NCI-H82 treated with DMSO at 0.1 percent for 48 hours (cell line): ENCODE measurements at regions not wholly inside any gene's neighbourhood (a gene's known extent, or its start where the extent isn't known, plus 50 kb on each side); places are given as distances from the start of the nearest gene placed in this dataset.
"Not testable (repeated sequence)": the region's sequence is repeated elsewhere in the genome, so short reads cannot be mapped to it uniquely, and the experiment has no call there.

ENCODE experiments used
- DNase-seq: peaks from one replicate; lab custom pipeline; 2025; ENCODE audit not compliant: unreplicated experiment; lab: John Stamatoyannopoulos, UW

DNA sequence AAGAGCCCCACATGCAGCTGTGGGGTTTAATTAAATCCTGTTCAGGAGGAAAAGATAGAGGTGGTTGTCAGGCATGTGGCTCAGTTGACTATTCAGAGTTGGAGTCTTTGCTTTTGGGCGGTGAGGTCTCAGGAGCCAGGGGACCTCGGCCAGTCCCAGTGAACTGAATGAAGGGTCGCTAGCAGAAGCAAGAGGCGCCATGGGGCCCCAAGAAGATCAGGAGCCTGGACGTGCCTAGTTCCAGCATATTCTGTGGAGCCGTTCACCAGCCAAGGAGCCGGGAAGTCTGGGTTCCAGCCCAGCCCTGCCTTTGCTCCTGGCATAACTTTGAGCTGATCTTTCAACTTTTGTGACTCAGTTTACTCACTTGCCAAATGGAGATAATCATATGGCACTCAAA lies 217.7 kb upstream of the IRF2BP2 start:
- DNase-seq, result no peak

GRCh38 chr1:234827181-234827580 lies 217.2 kb upstream of the IRF2BP2 start:
- DNase-seq, result no peak

- DNase-seq, result no peak
Observed at GRCh38 chr1:234826352-234826751, 216.4 kb upstream of the IRF2BP2 start.

- DNase-seq, result no peak
Observed at GRCh38 chr1:234825498-234826165, 215.7 kb upstream of the IRF2BP2 start.

GRCh38 chr1:234824836-234825235 lies 214.9 kb upstream of the IRF2BP2 start:
- DNase-seq, result not testable (repeated sequence)

GRCh38 chr1:234823191-234824176 lies 213.5 kb upstream of the IRF2BP2 start:
- no peak for DNase-seq

DNA sequence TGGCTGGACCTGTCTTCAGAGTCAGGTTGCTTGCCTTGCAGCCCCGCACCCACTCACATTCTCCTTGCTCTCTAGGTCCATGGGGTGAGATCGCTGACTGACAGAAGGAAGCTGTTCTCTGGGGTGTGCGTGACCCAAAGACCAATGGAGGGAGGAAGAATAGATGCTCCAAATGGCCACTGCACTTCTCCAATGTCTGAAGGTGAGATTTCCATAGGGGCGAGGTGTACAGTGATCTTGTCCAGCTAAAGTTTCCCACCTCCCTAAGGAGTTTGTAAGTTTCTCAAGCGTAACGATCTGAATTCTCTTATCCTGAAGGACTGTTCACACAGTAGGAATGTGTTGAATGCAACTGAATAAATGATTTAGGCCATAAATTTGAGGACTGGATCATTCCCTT lies 211.9 kb upstream of the IRF2BP2 start:
- no peak for DNase-seq

- DNase-seq, result no peak
Observed at GRCh38 chr1:234820597-234820996, 210.6 kb upstream of the IRF2BP2 start.

DNA sequence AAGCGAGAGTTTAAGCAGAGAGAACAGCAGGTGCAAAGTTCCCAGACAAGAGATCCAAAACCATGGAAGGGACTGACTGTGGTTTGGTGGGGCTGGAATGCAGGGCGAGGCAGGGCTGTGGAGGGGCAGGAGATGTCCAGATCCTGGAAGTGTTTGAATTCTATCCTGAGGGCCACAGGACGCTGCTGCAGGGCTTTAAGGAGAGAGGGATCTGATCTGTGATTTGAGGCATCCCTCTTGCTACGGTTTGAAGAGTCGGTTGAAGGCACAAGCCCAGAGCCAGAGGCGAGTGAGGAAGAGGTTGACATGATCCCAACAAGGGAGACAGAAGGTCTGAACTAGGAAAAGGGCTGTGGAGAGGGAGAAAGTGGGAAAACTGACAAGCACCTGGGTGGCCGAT lies 209.9 kb upstream of the IRF2BP2 start:
- not testable (repeated sequence) for DNase-seq

DNA sequence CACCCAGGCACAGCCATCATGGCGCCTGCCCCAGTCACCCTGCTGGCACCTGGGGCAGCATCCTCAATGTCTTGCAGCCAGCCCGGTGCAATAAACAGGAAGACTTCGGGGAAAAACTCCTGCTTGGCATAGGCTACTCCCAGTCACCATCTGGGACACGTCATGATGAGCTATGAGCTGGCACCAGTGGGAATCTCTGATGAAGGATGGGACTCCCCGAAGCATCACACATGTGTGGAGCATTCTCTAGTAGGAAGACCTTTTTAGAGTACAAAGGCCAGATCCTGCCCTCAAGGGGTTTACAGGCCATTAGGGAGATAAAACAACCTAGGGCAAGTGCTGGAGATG lies 208.0 kb upstream of the IRF2BP2 start:
- DNase-seq, result not testable (repeated sequence)

GRCh38 chr1:234817313-234818039 lies 207.5 kb upstream of the IRF2BP2 start:
- DNase-seq, result not testable (repeated sequence)

- DNase-seq, result not testable (repeated sequence)
Observed at GRCh38 chr1:234816864-234817263, 206.9 kb upstream of the IRF2BP2 start.

DNA sequence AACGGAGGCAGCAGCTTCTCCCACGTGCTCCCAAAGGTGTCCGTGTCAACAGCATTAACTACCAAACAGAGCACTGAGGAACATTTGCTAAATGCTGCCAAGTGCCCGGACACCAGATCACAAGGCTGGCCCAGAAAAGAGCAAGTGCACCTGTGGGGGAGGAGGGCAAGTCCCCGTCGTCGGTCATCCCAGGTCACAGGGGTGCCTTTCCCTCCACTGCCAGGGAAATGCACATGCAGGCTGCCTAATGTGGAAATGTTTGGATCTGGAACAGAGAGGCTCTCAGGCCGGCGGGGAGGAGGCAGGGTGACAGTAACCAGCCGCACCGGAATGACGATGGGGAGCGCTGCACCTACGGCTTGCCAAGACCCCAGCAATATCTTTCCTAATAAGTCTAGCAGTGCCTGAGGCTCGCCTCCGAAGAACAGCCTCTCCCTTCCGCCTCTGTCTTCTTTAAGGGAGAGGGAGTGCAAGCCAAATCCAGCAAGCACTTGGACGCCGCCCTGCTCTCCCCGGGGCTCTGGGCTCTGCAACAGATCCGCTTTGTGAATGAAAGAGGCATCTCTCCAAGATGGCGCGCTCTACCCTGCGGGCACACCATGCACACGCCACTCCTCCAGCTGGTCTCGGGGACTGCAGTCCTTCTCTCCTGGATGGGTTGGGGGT lies 206.3 kb upstream of the IRF2BP2 start:
- DNase-seq, result not testable (repeated sequence)

GRCh38 chr1:234815295-234815815 lies 205.4 kb upstream of the IRF2BP2 start:
- DNase-seq, result not testable (repeated sequence)

DNA sequence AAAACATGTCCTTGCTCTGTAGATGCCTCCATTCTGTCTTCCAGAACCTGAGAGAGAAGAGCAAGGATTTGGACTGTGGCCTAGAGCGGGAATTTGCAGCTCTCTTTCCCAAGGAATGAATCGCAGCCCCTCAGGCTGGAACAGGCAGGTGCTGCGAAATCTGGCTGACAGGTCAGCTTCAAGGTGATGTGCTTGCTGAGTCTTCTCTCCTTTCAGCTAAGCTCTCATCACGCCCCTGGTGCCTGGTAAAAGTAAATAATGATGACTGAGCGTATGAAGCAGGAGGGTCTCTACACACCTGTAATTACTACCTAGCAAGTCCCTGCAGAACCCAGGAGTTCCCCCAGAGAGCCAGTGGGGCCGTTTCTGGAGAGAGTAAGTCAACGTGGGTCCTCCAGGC lies 204.3 kb upstream of the IRF2BP2 start:
- DNase-seq, result not testable (repeated sequence)

DNA sequence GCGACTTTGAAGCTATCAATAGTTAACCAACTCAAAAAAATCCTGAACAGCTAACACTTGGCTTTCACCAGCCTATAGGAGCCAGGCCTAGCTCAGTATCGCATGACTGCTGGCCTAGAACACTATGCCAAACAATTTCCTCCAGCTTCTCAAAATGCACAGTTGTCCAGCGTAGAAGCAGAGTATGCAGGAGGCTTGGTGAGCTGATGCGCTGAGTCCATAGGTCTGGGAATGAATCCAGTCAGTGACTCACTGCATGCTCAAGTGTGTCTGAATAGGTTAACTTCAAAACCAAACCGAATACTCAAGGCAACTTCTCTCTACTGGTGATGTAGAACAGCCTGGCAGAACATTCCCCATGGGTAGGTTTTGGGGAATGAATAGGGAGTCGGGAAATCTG lies 201.8 kb upstream of the IRF2BP2 start:
- not testable (repeated sequence) for DNase-seq

DNA sequence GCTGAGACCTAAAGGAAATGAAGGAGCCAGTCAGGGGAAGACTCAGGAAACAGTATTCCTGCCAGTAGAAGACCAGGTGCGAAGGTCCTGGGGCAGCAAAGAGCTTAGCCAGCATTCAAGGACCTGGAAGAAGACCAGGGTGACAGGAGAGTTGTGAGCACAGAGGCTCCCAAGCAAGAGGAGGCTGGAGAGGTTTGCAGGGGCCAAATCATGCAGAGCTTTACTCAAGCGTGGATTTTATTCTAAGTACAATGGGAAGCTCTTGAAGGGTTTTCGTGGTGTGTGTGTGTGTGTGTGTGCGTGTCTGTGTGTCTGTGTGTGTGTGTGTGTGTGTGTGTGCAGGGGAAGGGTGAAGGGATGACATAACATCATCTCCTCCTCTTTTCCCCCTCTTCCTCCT lies 200.7 kb upstream of the IRF2BP2 start:
- not testable (repeated sequence) for DNase-seq

- not testable (repeated sequence) for DNase-seq
Observed at GRCh38 chr1:234809854-234810245, 199.9 kb upstream of the IRF2BP2 start.

GRCh38 chr1:234808943-234809853 lies 199.2 kb upstream of the IRF2BP2 start:
- not testable (repeated sequence) for DNase-seq

DNA sequence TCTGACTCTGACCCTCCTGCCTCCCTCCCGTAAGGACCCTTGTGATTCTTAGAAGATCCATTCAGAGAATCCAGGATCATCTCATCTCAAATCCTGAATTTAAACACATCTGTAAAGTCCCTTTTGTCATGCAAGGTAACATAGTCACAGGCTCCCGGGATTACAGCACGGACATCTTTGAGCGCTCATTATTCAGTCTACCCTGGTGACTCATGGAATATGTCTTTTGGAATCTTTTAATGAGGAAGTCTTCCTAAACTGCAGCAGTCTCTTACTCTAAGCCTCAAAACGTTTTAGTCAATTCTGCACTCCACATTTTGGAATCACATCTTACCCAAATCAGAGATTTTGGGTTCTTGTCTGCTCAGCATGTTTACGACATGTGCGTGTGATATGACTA lies 198.5 kb upstream of the IRF2BP2 start:
- DNase-seq, result not testable (repeated sequence)
